SK-N-SH (cell line): ENCODE measurements at regions not wholly inside any gene's neighbourhood (a gene's known extent, or its start where the extent isn't known, plus 50 kb on each side); places are given as distances from the start of the nearest gene placed in this dataset.

Experiments used
- CTCF ChIA-PET: fragments of 300-600, 350-600 bp; formaldehyde crosslinking; extraction: SDS; loops from one replicate; lab custom pipeline; 2021; lab: Yijun Ruan, JAX
- POLR2A ChIA-PET: fragments of 350-600 bp; sonication (Branson Sonifier 250); formaldehyde crosslinking; extraction: SDS; loops from one replicate; lab custom pipeline; 2020; ENCODE audit warnings: antibody characterized with exemption, inconsistent platforms; lab: Yijun Ruan, JAX
- DNase-seq: peaks from one replicate; pipeline ENCODE4 v3.0.0; 2012
- H2AFZ ChIP-seq: fragments of 200-600 bp; sonication (generic); 2 replicates; pipeline ENCODE4 v1.8.1; 2016; ENCODE audit warnings: antibody characterized with exemption, mild to moderate bottlenecking, low read depth
- H3F3A ChIP-seq: fragments of 200-600 bp; sonication (generic); replicated peaks from 2 replicates; pipeline ENCODE3; 2016; ENCODE audit warnings: antibody characterized with exemption, mild to moderate bottlenecking; ENCODE audit not compliant: insufficient read depth
- H3K27ac ChIP-seq, 2 experiments: fragments of 200-500 bp in 1 of 2; fragments of 200-600 bp in 1 of 2; sonication (Bioruptor generic) in 1 of 2; sonication (generic), shearing (Covaris generic) in 1 of 2; 2 replicates each; pipeline versions ENCODE4 v1.5.1 to v1.6.1; 2014 to 2016; ENCODE audit warnings: low read depth in 2 of 2, inconsistent platforms in 1 of 2, low read length in 1 of 2, mild to moderate bottlenecking in 1 of 2, mixed read lengths in 1 of 2
- H3K27me3 ChIP-seq: fragments of 200-600 bp; sonication (generic), shearing (Covaris generic); 2 replicates; pipeline ENCODE4 v1.6.1; 2016; ENCODE audit warnings: mixed run types; ENCODE audit not compliant: insufficient read depth
- H3K36me3 ChIP-seq, 2 experiments: fragments of 200-500 bp in 1 of 2; fragments of 200-600 bp in 1 of 2; sonication (Bioruptor generic) in 1 of 2; sonication (generic) in 1 of 2; replicated peaks in 1 of 2; 2 replicates each; pipeline versions ENCODE3 to v1.5.1; 2014 to 2016; ENCODE audit warnings: low read length in 1 of 2, mild to moderate bottlenecking in 1 of 2; ENCODE audit not compliant: insufficient read depth in 2 of 2, control insufficient read depth in 1 of 2
- H3K4me1 ChIP-seq, 2 experiments: fragments of 200-500 bp in 1 of 2; fragments of 200-600 bp in 1 of 2; sonication (Bioruptor generic) in 1 of 2; sonication (generic), shearing (Covaris generic) in 1 of 2; 2 replicates each; pipeline versions ENCODE4 v1.5.1 to v1.6.1; 2014 to 2016; ENCODE audit warnings: low read depth in 1 of 2, low read length in 1 of 2, mixed run types in 1 of 2; ENCODE audit not compliant: insufficient read depth in 2 of 2, control insufficient read depth in 1 of 2
- H3K4me2 ChIP-seq: fragments of 200-600 bp; sonication (generic), shearing (Covaris generic); 2 replicates; pipeline ENCODE4 v1.6.1; 2017; ENCODE audit warnings: mixed run types
- H3K4me3 ChIP-seq, 2 experiments: fragments of 200-500 bp in 1 of 2; fragments of 200-600 bp in 1 of 2; sonication (Bioruptor generic) in 1 of 2; sonication (generic), shearing (Covaris generic) in 1 of 2; 2 replicates each; pipeline versions ENCODE4 v1.5.1 to v1.8.1; 2014 to 2016; ENCODE audit warnings: low read depth in 2 of 2, inconsistent platforms in 1 of 2, low read length in 1 of 2, mild to moderate bottlenecking in 1 of 2, mixed read lengths in 1 of 2, moderate library complexity in 1 of 2
- H3K79me2 ChIP-seq: fragments of 200-600 bp; sonication (generic); 2 replicates; pipeline ENCODE4 v1.8.1; 2017; ENCODE audit warnings: mild to moderate bottlenecking; ENCODE audit not compliant: insufficient read depth
- H3K9ac ChIP-seq: fragments of 200-600 bp; sonication (generic); 2 replicates; pipeline ENCODE4 v1.6.1; 2017; ENCODE audit warnings: mixed run types
- H3K9me2 ChIP-seq: fragments of 200-600 bp; sonication (generic); 2 replicates; pipeline ENCODE4 v1.6.1; 2017; ENCODE audit warnings: mixed run types
- H3K9me3 ChIP-seq: fragments of 200-600 bp; sonication (generic); 2 replicates; pipeline ENCODE4 v1.6.1; 2017; ENCODE audit warnings: mixed run types, mild to moderate bottlenecking, moderate library complexity
- H4K20me1 ChIP-seq: fragments of 200-600 bp; sonication (generic); 2 replicates; pipeline ENCODE4 v1.6.1; 2017; ENCODE audit warnings: mild to moderate bottlenecking, mixed run types; ENCODE audit not compliant: insufficient read depth
- CHD2 ChIP-seq: fragments of 150-350 bp; IDR thresholded peaks from 2 replicates; pipeline ENCODE4 v1.6.1; 2018; ENCODE audit warnings: low read length; ENCODE audit not compliant: partially characterized antibody
- GATA2 ChIP-seq: sonication (generic); formaldehyde crosslinking; IDR thresholded peaks from 2 replicates; pipeline ENCODE4 v1.5.0; 2020; ENCODE audit warnings: mild to moderate bottlenecking, missing genetic modification reagents
- MEF2A ChIP-seq: IDR thresholded peaks from 2 replicates; pipeline ENCODE4 v1.4.0; 2012; ENCODE audit warnings: low read depth, borderline replicate concordance
- MXI1 ChIP-seq: IDR thresholded peaks from 2 replicates; pipeline ENCODE4 v1.6.1; 2012; ENCODE audit warnings: mild to moderate bottlenecking, low read depth, low read length, improper control_type of control experiment
- NFIC ChIP-seq: IDR thresholded peaks from 2 replicates; pipeline ENCODE4 v1.4.0; 2012; ENCODE audit warnings: borderline replicate concordance
- RCOR1 ChIP-seq: fragments of 150-350 bp; IDR thresholded peaks from 2 replicates; pipeline ENCODE4 v1.6.1; 2017; ENCODE audit warnings: antibody characterized with exemption, low read length
- SIN3A ChIP-seq: IDR thresholded peaks from 2 replicates; pipeline ENCODE4 v1.6.1; 2012; ENCODE audit warnings: low read depth, mild to moderate bottlenecking, low read length, moderate library complexity, borderline replicate concordance
- SMC3 ChIP-seq: IDR thresholded peaks from 2 replicates; pipeline ENCODE4 v1.6.1; 2012; ENCODE audit warnings: low read depth, low read length, improper control_type of control experiment
- TCF12 ChIP-seq: IDR thresholded peaks from 2 replicates; pipeline ENCODE4 v1.4.0; 2012
- YY1 ChIP-seq: IDR thresholded peaks from 2 replicates; pipeline ENCODE4 v1.4.0; 2012; ENCODE audit warnings: low read depth, mild to moderate bottlenecking
- WGBS: methylation state at CpG from one replicate; pipeline ENCODE4 v1.1.6; 2017; ENCODE audit warnings: low lambda C conversion rate; 5-methylcytosine and 5-hydroxymethylcytosine counted together
- TF ChIP-seq, protein P1 (sequence below): IDR thresholded peaks from 2 replicates; pipeline ENCODE4 v1.4.0; 2012; ENCODE audit warnings: low read depth, borderline replicate concordance
- TF ChIP-seq, protein P2 (sequence below): IDR thresholded peaks from 2 replicates; pipeline ENCODE4 v1.4.0; 2012; ENCODE audit warnings: low read depth
- TF ChIP-seq, protein P3 (sequence below): fragments of 200-600 bp; sonication (generic); IDR thresholded peaks from 2 replicates; pipeline ENCODE4 v1.6.1; 2017; ENCODE audit warnings: antibody characterized with exemption, mild to moderate bottlenecking, moderate library complexity
- TF ChIP-seq, protein P4 (sequence below): IDR thresholded peaks from 2 replicates; pipeline ENCODE4 v1.6.1; 2012; ENCODE audit warnings: mild to moderate bottlenecking, low read depth, low read length, moderate library complexity
- TF ChIP-seq, protein P5 (sequence below): IDR thresholded peaks from 2 replicates; pipeline ENCODE4; 2012
- TF ChIP-seq, protein P6 (sequence below): IDR thresholded peaks from 2 replicates; pipeline ENCODE4 v1.4.0; 2012; ENCODE audit warnings: low read depth, borderline replicate concordance
- TF ChIP-seq, protein P7 (sequence below): fragments of 150-350 bp; IDR thresholded peaks from 2 replicates; pipeline ENCODE4 v1.6.1; 2017; ENCODE audit warnings: antibody characterized with exemption, low read length, low read depth, borderline replicate concordance

DNA sequence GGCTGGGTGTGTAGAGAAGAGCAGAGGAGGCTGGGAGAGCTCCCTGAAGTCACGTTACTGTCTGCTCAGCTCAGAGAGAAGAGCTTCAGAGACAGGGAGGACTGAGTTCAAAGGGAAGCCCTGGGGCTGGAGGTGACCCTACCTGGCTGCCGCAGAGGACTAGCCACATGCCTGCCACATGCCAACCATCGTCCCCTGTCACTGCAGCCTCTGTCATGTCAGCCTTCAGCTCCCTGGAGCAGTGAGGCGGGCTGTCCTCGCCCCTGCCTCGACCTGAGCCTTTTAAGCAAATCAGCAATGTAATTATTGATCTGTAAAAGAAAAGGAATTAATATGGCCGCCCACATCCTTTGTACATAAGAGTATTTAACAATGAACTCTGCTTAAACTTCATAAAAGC lies 89.3 kb upstream of the RET start:
- Histone ChIP-seq H3K4me1 (peaks cover 0 to 71% of the 10 kb centered on the region in 2 experiments; a peak in 2 of 4 replicates), H3K9me3 (no peaks in the 10 kb centered on the region), H4K20me1 (no peaks in the 10 kb centered on the region), H3K27ac (no peak overlapping the region; a peak in 1 of 4 replicates), H2AFZ (no peak overlapping the region), H3K36me3 (no peaks in the 10 kb centered on the region), H3K4me2 (no peak overlapping the region), H3K79me2 (no peaks in the 10 kb centered on the region), H3K4me3 (no peak overlapping the region), H3K27me3 (no peaks in the 10 kb centered on the region), H3K9ac (no peak overlapping the region), H3K9me2 (no peaks in the 10 kb centered on the region), H3F3A (no peaks in the 10 kb centered on the region)
- DNase-seq: no peak
- ChIA-PET CTCF (interaction anchor here (0.8 to 2.6 kb wide), 6 partner anchors 12 to 91 kb away, joined by 3 to 11 read pairs (median 3); no protein-coding TSS in a partner anchor), POLR2A (no interaction called here)
- TF ChIP-seq TCF12 (no peak), SMC3 (no peak), YY1 (no peak), RCOR1 (no peak), MXI1 (no peak), SIN3A (no peak), NFIC (no peak), MEF2A (no peak), CHD2 (no peak), GATA2 (CRISPR knock-in tag) (no peak)
- TF ChIP-seq, protein P1, sequence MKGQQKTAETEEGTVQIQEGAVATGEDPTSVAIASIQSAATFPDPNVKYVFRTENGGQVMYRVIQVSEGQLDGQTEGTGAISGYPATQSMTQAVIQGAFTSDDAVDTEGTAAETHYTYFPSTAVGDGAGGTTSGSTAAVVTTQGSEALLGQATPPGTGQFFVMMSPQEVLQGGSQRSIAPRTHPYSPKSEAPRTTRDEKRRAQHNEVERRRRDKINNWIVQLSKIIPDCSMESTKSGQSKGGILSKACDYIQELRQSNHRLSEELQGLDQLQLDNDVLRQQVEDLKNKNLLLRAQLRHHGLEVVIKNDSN: no peak
- TF ChIP-seq, protein P2, sequence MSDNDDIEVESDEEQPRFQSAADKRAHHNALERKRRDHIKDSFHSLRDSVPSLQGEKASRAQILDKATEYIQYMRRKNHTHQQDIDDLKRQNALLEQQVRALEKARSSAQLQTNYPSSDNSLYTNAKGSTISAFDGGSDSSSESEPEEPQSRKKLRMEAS: no peak
- TF ChIP-seq, protein P3, sequence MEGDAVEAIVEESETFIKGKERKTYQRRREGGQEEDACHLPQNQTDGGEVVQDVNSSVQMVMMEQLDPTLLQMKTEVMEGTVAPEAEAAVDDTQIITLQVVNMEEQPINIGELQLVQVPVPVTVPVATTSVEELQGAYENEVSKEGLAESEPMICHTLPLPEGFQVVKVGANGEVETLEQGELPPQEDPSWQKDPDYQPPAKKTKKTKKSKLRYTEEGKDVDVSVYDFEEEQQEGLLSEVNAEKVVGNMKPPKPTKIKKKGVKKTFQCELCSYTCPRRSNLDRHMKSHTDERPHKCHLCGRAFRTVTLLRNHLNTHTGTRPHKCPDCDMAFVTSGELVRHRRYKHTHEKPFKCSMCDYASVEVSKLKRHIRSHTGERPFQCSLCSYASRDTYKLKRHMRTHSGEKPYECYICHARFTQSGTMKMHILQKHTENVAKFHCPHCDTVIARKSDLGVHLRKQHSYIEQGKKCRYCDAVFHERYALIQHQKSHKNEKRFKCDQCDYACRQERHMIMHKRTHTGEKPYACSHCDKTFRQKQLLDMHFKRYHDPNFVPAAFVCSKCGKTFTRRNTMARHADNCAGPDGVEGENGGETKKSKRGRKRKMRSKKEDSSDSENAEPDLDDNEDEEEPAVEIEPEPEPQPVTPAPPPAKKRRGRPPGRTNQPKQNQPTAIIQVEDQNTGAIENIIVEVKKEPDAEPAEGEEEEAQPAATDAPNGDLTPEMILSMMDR: no peak
- TF ChIP-seq, protein P4, sequence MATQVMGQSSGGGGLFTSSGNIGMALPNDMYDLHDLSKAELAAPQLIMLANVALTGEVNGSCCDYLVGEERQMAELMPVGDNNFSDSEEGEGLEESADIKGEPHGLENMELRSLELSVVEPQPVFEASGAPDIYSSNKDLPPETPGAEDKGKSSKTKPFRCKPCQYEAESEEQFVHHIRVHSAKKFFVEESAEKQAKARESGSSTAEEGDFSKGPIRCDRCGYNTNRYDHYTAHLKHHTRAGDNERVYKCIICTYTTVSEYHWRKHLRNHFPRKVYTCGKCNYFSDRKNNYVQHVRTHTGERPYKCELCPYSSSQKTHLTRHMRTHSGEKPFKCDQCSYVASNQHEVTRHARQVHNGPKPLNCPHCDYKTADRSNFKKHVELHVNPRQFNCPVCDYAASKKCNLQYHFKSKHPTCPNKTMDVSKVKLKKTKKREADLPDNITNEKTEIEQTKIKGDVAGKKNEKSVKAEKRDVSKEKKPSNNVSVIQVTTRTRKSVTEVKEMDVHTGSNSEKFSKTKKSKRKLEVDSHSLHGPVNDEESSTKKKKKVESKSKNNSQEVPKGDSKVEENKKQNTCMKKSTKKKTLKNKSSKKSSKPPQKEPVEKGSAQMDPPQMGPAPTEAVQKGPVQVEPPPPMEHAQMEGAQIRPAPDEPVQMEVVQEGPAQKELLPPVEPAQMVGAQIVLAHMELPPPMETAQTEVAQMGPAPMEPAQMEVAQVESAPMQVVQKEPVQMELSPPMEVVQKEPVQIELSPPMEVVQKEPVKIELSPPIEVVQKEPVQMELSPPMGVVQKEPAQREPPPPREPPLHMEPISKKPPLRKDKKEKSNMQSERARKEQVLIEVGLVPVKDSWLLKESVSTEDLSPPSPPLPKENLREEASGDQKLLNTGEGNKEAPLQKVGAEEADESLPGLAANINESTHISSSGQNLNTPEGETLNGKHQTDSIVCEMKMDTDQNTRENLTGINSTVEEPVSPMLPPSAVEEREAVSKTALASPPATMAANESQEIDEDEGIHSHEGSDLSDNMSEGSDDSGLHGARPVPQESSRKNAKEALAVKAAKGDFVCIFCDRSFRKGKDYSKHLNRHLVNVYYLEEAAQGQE: no peak
- TF ChIP-seq, protein P5, sequence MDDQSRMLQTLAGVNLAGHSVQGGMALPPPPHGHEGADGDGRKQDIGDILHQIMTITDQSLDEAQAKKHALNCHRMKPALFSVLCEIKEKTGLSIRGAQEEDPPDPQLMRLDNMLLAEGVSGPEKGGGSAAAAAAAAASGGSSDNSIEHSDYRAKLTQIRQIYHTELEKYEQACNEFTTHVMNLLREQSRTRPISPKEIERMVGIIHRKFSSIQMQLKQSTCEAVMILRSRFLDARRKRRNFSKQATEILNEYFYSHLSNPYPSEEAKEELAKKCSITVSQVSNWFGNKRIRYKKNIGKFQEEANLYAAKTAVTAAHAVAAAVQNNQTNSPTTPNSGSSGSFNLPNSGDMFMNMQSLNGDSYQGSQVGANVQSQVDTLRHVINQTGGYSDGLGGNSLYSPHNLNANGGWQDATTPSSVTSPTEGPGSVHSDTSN: no peak
- TF ChIP-seq, protein P6, sequence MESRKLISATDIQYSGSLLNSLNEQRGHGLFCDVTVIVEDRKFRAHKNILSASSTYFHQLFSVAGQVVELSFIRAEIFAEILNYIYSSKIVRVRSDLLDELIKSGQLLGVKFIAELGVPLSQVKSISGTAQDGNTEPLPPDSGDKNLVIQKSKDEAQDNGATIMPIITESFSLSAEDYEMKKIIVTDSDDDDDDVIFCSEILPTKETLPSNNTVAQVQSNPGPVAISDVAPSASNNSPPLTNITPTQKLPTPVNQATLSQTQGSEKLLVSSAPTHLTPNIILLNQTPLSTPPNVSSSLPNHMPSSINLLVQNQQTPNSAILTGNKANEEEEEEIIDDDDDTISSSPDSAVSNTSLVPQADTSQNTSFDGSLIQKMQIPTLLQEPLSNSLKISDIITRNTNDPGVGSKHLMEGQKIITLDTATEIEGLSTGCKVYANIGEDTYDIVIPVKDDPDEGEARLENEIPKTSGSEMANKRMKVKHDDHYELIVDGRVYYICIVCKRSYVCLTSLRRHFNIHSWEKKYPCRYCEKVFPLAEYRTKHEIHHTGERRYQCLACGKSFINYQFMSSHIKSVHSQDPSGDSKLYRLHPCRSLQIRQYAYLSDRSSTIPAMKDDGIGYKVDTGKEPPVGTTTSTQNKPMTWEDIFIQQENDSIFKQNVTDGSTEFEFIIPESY: no peak
- TF ChIP-seq, protein P7, sequence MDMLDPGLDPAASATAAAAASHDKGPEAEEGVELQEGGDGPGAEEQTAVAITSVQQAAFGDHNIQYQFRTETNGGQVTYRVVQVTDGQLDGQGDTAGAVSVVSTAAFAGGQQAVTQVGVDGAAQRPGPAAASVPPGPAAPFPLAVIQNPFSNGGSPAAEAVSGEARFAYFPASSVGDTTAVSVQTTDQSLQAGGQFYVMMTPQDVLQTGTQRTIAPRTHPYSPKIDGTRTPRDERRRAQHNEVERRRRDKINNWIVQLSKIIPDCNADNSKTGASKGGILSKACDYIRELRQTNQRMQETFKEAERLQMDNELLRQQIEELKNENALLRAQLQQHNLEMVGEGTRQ: no peak
- 54% methylated on average over 7 of the region's 7 CpGs for WGBS
